ENCODE measurements at regions not wholly inside any gene's neighbourhood (a gene's known extent, or its start where the extent isn't known, plus 50 kb on each side); places are given as distances from the start of the nearest gene placed in this dataset.

DNA sequence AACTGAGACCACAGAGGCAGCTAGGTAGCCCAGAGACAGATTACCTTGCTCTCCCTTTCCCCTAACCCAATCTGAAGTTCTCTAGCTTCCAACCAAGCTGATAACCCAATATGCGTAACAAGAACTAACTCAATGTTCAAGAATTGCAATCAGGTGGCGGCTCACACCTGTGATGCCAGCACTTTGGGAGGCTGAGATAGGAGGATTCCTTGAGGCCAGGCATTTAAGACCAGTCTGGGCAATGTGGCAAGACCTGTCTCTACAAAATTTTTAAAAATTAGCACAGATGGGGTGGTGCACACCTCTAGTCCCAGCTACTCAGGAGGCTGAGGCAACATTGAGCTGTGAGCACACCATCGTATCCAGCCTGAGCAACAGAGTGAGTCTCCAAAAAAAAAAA is 86.7 kb upstream of the IPO5 start:
- intact Hi-C loops (cut with micrococcal nuclease; ENCODE audit: unreplicated experiment), result no loop called here
- ChIA-PET CTCF (interaction anchor here (0.6 kb wide), 1 partner anchor 36 kb away, joined by 3 read pairs; no protein-coding TSS in a partner anchor), POLR2A (no interaction called here)
- no peak for ATAC-seq
- in situ Hi-C loops (cut with HindIII; ENCODE audit: low pct_unique_long_range_greater_than_20kb, low sequenced_read_pairs), result no loop called here
- TF ChIP-seq TCF7L2 (IDR thresholded peaks at IDR 0.05; ENCODE audit: low read depth, low read length) (no peak), POLR2AphosphoS5 (IDR thresholded peaks at IDR 0.05; ENCODE audit: low read depth, low read length) (no peak), SIN3A (IDR thresholded peaks at IDR 0.05; ENCODE audit: borderline replicate concordance, insufficient read depth, low read depth, low read length) (no peak)
- TF ChIP-seq, protein P1, sequence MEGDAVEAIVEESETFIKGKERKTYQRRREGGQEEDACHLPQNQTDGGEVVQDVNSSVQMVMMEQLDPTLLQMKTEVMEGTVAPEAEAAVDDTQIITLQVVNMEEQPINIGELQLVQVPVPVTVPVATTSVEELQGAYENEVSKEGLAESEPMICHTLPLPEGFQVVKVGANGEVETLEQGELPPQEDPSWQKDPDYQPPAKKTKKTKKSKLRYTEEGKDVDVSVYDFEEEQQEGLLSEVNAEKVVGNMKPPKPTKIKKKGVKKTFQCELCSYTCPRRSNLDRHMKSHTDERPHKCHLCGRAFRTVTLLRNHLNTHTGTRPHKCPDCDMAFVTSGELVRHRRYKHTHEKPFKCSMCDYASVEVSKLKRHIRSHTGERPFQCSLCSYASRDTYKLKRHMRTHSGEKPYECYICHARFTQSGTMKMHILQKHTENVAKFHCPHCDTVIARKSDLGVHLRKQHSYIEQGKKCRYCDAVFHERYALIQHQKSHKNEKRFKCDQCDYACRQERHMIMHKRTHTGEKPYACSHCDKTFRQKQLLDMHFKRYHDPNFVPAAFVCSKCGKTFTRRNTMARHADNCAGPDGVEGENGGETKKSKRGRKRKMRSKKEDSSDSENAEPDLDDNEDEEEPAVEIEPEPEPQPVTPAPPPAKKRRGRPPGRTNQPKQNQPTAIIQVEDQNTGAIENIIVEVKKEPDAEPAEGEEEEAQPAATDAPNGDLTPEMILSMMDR (IDR thresholded peaks at IDR 0.05), result no peak
- TF ChIP-seq, protein P2, sequence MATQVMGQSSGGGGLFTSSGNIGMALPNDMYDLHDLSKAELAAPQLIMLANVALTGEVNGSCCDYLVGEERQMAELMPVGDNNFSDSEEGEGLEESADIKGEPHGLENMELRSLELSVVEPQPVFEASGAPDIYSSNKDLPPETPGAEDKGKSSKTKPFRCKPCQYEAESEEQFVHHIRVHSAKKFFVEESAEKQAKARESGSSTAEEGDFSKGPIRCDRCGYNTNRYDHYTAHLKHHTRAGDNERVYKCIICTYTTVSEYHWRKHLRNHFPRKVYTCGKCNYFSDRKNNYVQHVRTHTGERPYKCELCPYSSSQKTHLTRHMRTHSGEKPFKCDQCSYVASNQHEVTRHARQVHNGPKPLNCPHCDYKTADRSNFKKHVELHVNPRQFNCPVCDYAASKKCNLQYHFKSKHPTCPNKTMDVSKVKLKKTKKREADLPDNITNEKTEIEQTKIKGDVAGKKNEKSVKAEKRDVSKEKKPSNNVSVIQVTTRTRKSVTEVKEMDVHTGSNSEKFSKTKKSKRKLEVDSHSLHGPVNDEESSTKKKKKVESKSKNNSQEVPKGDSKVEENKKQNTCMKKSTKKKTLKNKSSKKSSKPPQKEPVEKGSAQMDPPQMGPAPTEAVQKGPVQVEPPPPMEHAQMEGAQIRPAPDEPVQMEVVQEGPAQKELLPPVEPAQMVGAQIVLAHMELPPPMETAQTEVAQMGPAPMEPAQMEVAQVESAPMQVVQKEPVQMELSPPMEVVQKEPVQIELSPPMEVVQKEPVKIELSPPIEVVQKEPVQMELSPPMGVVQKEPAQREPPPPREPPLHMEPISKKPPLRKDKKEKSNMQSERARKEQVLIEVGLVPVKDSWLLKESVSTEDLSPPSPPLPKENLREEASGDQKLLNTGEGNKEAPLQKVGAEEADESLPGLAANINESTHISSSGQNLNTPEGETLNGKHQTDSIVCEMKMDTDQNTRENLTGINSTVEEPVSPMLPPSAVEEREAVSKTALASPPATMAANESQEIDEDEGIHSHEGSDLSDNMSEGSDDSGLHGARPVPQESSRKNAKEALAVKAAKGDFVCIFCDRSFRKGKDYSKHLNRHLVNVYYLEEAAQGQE (IDR thresholded peaks at IDR 0.05; ENCODE audit: insufficient read depth in 1 of 2, low read depth in 2 of 2, low read length in 1 of 2), result no peak
- Histone ChIP-seq H3K27me3 (ENCODE audit: control insufficient read depth, insufficient read depth, low read length) (no peaks in the 10 kb centered on the region), H3K9me3 (ENCODE audit: control insufficient read depth, insufficient read depth, low read depth, low read length) (no peaks in the 10 kb centered on the region), H3K36me3 (ENCODE audit: control insufficient read depth, insufficient read depth, low read length) (no peaks in the 10 kb centered on the region), H3K4me1 (ENCODE audit: control insufficient read depth, insufficient read depth, low read length) (no peaks in the 10 kb centered on the region), H3K27ac (ENCODE audit: low read length) (no peak overlapping the region), H3K4me3 (ENCODE audit: low read depth in 2 of 2, low read length in 2 of 2) (no peak overlapping the region)
- BruUV-seq (replicated peaks), result no TSS peak
- no peak for DNase-seq (ENCODE audit: low read depth, low spot score)

DNA sequence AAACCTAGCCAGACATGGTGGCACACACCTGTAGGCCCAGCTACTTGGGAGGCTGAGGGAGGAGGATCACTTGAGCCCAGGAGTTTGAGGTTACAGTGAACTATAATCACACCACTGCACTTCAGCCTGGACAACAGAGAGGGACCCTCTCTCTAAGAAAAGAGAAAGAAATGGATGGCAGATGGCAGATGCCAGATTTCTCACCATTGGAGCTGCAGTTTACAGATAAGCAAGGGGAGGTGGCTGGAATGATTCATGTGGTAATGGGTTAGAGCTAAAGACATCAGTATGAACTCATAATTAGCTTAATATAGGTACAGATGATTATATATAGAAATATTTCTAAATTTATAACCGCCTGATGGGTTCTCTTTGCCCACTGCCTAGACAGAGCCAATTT is 80.1 kb upstream of the IPO5 start:
- no peak overlapping the region for H3K4me3 ChIP-seq (ENCODE audit: low read depth in 2 of 2, low read length in 2 of 2)
- ATAC-seq, result no peak

More for the DNA sequence above, 80.1 kb upstream of the IPO5 start:
- POLR2A ChIA-PET, result no interaction called here
- DNase-seq (ENCODE audit: low read depth, low spot score), result no peak
- CTCF ChIA-PET, result no interaction called here
- Histone ChIP-seq H3K27ac (ENCODE audit: low read length) (no peak overlapping the region), H3K27me3 (ENCODE audit: control insufficient read depth, insufficient read depth, low read length) (no peaks in the 10 kb centered on the region), H3K9me3 (ENCODE audit: control insufficient read depth, insufficient read depth, low read depth, low read length) (no peaks in the 10 kb centered on the region), H3K4me1 (ENCODE audit: control insufficient read depth, insufficient read depth, low read length) (no peaks in the 10 kb centered on the region), H3K36me3 (ENCODE audit: control insufficient read depth, insufficient read depth, low read length) (no peaks in the 10 kb centered on the region)
- in situ Hi-C loops (cut with HindIII; ENCODE audit: low pct_unique_long_range_greater_than_20kb, low sequenced_read_pairs) (no loop called here), intact Hi-C loops (cut with micrococcal nuclease; ENCODE audit: unreplicated experiment) (no loop called here)
- TF ChIP-seq, protein P1 (IDR thresholded peaks at IDR 0.05), result no peak
- TF ChIP-seq POLR2AphosphoS5 (IDR thresholded peaks at IDR 0.05; ENCODE audit: low read depth, low read length) (no peak), TCF7L2 (IDR thresholded peaks at IDR 0.05; ENCODE audit: low read depth, low read length) (no peak), SIN3A (IDR thresholded peaks at IDR 0.05; ENCODE audit: borderline replicate concordance, insufficient read depth, low read depth, low read length) (no peak)
- TF ChIP-seq, protein P2 (IDR thresholded peaks at IDR 0.05; ENCODE audit: insufficient read depth in 1 of 2, low read depth in 2 of 2, low read length in 1 of 2), result no peak
- no TSS peak for BruUV-seq (replicated peaks)
